PC-3 (cell line): ENCODE measurements at regions not wholly inside any gene's neighbourhood (a gene's known extent, or its start where the extent isn't known, plus 50 kb on each side); places are given as distances from the start of the nearest gene placed in this dataset.

ENCODE experiments used
- EZH2 ChIP-seq: fragments of 300-600 bp; sonication (generic); IDR thresholded peaks from one replicate; pipeline ENCODE4 v1.6.1; 2017; ENCODE audit warnings: antibody characterized with exemption, mild to moderate bottlenecking, low read length; ENCODE audit not compliant: unreplicated experiment
- EZH2phosphoT487 ChIP-seq: fragments of 300-600 bp; sonication (generic); IDR thresholded peaks from 2 replicates; pipeline ENCODE4 v1.6.1; 2018; ENCODE audit warnings: mild to moderate bottlenecking, antibody characterized with exemption, low read length, borderline replicate concordance
- TF ChIP-seq, protein P1 (sequence below): fragments of 300-600 bp; sonication (generic); conservative IDR thresholded peaks from 2 replicates; pipeline ENCODE4 v1.5.1; 2017; ENCODE audit warnings: antibody characterized with exemption, low read depth, mild to moderate bottlenecking, low read length

DNA sequence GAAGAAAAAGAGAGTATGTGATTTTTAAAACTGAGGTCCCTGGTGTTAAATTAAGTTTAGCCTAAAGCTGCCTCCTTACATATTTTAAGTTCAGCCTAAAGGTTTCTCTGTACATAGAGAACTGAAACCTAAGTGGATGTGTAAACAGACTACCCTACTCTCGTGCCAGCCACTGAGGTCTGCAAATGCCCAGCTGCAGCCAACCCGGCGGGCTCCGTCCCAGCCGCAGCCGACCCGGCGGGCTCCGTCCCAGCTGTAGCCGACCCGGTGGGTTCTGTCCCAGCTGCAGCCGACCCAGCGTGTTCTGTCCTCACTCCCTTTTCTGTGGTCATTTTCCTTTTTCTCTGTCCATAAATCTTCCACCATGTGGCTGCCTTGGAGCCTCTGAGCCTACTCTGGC is 97.2 kb upstream of the SFSWAP start:
- TF ChIP-seq, protein P1, sequence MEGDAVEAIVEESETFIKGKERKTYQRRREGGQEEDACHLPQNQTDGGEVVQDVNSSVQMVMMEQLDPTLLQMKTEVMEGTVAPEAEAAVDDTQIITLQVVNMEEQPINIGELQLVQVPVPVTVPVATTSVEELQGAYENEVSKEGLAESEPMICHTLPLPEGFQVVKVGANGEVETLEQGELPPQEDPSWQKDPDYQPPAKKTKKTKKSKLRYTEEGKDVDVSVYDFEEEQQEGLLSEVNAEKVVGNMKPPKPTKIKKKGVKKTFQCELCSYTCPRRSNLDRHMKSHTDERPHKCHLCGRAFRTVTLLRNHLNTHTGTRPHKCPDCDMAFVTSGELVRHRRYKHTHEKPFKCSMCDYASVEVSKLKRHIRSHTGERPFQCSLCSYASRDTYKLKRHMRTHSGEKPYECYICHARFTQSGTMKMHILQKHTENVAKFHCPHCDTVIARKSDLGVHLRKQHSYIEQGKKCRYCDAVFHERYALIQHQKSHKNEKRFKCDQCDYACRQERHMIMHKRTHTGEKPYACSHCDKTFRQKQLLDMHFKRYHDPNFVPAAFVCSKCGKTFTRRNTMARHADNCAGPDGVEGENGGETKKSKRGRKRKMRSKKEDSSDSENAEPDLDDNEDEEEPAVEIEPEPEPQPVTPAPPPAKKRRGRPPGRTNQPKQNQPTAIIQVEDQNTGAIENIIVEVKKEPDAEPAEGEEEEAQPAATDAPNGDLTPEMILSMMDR = no peak
- no peak for TF ChIP-seq EZH2
- no peak for TF ChIP-seq EZH2phosphoT487
